OCI-LY7 (cell line): ENCODE measurements at regions not wholly inside any gene's neighbourhood (a gene's known extent, or its start where the extent isn't known, plus 50 kb on each side); places are given as distances from the start of the nearest gene placed in this dataset.

Source experiments
- CTCF ChIP-seq: fragments of 200-600 bp; sonication (generic); conservative IDR thresholded peaks from 2 replicates; pipeline ENCODE4 v1.5.1; 2014; ENCODE audit warnings: mild to moderate bottlenecking, antibody characterized with exemption, low read length, moderate library complexity, mixed read lengths
- EZH2phosphoT487 ChIP-seq: fragments of 200-600 bp; sonication (generic); IDR thresholded peaks from 2 replicates; pipeline ENCODE4 v1.6.1; 2018; ENCODE audit warnings: low read depth, borderline replicate concordance, mild to moderate bottlenecking, mixed run types, antibody characterized with exemption, low read length, moderate library complexity, mixed read lengths

- TF ChIP-seq CTCF, result no peak
- TF ChIP-seq EZH2phosphoT487, result no peak
Measured at GRCh38 chr16:85187886-85188285, 75.6 kb upstream of the CIBAR2 start.
